ENCODE measurements at regions not wholly inside any gene's neighbourhood (a gene's known extent, or its start where the extent isn't known, plus 50 kb on each side); places are given as distances from the start of the nearest gene placed in this dataset.
A peak's percentile ranks its signal among the peaks of the same experiment; 100 is the strongest.

DNA sequence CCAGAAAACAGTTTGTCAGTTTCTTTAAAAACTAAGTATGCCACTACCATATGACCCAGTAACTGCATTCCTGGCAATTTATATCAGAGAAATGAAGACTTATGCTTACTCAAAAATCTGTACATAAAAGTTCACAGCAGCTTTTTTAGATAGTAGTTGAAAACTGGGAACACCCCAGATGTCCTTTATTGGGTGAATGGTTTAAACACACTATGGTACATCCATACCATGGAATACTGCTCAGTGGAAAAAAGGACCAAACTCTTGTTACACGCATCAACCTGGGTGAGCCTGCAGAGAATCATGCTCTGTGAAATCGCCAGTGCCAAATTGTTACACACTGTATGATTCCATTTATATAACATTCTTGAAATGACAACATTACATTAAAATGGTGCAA is 127.6 kb upstream of the RET start:
- no peaks in the 10 kb centered on the region for H3K4me1 ChIP-seq (ENCODE audit: insufficient read depth, low read length)
- no peaks in the 10 kb centered on the region for H4K20me1 ChIP-seq (ENCODE audit: insufficient read depth, low read length)
- no peaks in the 10 kb centered on the region for H3K79me2 ChIP-seq (ENCODE audit: insufficient read depth, low read length)
- H2AFZ ChIP-seq (ENCODE audit: low read length), result no peak overlapping the region
- no peak for TF ChIP-seq CTCF (IDR thresholded peaks at IDR 0.05; ENCODE audit: extremely low read depth, low read depth, low read length)
- H3K9me3 ChIP-seq (ENCODE audit: low read depth, low read length), result no peaks in the 10 kb centered on the region
- H3K36me3 ChIP-seq (ENCODE audit: insufficient read depth, low read length), result no peaks in the 10 kb centered on the region
- H3K27ac ChIP-seq (ENCODE audit: low read depth, low read length), result no peak overlapping the region
- no peak overlapping the region for H3K4me2 ChIP-seq (ENCODE audit: insufficient read depth, low read length)
- H3K4me3 ChIP-seq (ENCODE audit: insufficient read depth, low read length), result no peak overlapping the region
- DNase-seq (ENCODE audit: insufficient read length, low spot score, missing footprints), result peak; percentile 51
- H3K27me3 ChIP-seq (ENCODE audit: insufficient read depth, low read length), result peaks cover 18% of the 10 kb centered on the region

DNA sequence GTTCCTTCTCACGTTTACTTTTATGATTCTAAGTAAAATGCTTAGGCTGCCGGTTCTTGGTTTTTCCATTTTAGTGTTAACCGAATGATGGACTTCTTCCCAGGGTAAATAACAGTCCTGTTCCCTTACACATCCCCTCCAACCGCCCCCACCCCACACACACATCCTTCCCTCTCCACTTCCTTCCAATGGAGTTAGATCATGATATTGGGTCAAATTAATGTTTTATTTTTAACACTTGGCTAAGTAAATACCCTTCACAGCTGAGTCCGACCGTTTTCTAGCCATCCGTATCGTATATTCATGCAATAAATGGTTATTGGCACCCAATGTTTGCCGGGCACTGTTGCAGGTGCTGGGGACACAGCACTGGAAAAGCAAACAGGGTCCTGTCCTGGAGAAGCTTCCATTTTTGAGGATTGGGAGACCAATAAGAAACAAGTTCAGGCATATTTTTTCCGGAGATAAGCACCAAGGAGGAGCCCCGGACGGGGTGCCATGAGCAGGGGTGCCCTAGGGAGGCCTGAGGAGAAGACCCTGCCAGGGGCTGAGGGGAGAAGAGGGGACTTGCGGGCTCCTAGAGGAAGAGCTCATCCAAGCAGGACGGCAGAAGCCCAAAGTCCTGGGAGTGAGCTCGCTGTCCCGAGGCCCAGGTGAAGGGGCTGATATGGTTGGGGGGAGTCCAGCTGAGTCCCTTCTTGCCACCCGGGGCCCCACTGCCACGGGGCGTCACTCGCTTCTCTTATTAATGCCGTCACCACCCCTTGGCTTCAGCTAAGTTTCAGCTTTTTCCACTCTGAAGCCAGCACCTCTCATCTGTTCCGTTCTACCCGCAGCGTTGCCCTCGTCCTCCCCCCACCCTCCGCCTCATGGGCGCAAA is 126.0 kb upstream of the RET start:
- Histone ChIP-seq H3K4me3 (ENCODE audit: insufficient read depth, low read length) (no peak overlapping the region), H3K4me2 (ENCODE audit: insufficient read depth, low read length) (no peak overlapping the region), H3K9me3 (ENCODE audit: low read depth, low read length) (no peaks in the 10 kb centered on the region), H2AFZ (ENCODE audit: low read length) (no peak overlapping the region), H3K27ac (ENCODE audit: low read depth, low read length) (no peak overlapping the region), H3K36me3 (ENCODE audit: insufficient read depth, low read length) (no peaks in the 10 kb centered on the region), H3K4me1 (ENCODE audit: insufficient read depth, low read length) (no peaks in the 10 kb centered on the region), H3K79me2 (ENCODE audit: insufficient read depth, low read length) (no peaks in the 10 kb centered on the region), H4K20me1 (ENCODE audit: insufficient read depth, low read length) (no peaks in the 10 kb centered on the region), H3K27me3 (ENCODE audit: insufficient read depth, low read length) (peaks cover 18% of the 10 kb centered on the region)
- no peak for DNase-seq (ENCODE audit: insufficient read length, low spot score, missing footprints)
- no peak for TF ChIP-seq CTCF (IDR thresholded peaks at IDR 0.05; ENCODE audit: extremely low read depth, low read depth, low read length)

DNA sequence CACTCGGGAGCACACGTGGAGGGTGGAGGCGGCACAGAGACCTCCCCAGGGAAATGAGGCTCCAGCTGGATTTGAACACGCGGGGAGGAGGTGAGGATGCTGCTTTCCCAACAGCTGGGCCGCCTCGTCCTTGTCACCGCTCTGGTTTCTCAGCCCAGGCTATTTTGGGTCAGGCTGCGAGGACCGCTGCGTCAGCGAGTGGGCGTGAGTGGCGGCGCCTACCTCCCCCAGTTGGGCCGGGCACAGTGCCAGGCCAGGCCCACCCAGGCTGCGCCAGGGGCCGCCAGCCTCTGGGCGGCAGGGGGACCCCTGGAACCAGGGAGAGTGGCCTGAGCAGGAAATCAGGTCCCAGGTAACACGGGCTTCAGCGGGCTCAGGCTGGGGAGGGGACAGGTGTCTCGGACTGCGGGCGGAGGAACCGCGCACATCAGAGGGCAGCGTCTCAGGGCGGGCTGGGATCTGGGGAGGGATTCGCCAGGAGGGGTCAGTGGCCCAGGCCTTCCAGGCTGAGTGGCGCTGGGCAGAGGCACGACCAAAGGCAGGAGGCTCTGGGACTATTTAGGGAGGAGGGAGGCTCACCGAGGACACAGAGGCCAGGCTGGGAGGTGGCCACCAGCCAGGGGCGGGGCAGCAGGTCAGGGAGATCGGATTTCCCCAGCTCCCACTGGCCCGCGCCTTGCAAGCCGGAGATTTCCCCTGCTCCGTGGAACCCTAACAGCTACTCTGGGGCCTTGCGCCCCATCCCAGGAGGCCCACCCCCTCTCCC is 125.2 kb upstream of the RET start:
- no peaks in the 10 kb centered on the region for H4K20me1 ChIP-seq (ENCODE audit: insufficient read depth, low read length)
- H2AFZ ChIP-seq (ENCODE audit: low read length), result no peak overlapping the region
- H3K4me3 ChIP-seq (ENCODE audit: insufficient read depth, low read length), result no peak overlapping the region
- no peaks in the 10 kb centered on the region for H3K79me2 ChIP-seq (ENCODE audit: insufficient read depth, low read length)
- peak; percentile 47 for DNase-seq (ENCODE audit: insufficient read length, low spot score, missing footprints)
- no peaks in the 10 kb centered on the region for H3K4me1 ChIP-seq (ENCODE audit: insufficient read depth, low read length)
- H3K27me3 ChIP-seq (ENCODE audit: insufficient read depth, low read length), result peaks cover 18% of the 10 kb centered on the region
- TF ChIP-seq CTCF (IDR thresholded peaks at IDR 0.05; ENCODE audit: extremely low read depth, low read depth, low read length), result no peak
- no peaks in the 10 kb centered on the region for H3K9me3 ChIP-seq (ENCODE audit: low read depth, low read length)
- no peak overlapping the region for H3K4me2 ChIP-seq (ENCODE audit: insufficient read depth, low read length)
- no peak overlapping the region for H3K27ac ChIP-seq (ENCODE audit: low read depth, low read length)
- no peaks in the 10 kb centered on the region for H3K36me3 ChIP-seq (ENCODE audit: insufficient read depth, low read length)

DNA sequence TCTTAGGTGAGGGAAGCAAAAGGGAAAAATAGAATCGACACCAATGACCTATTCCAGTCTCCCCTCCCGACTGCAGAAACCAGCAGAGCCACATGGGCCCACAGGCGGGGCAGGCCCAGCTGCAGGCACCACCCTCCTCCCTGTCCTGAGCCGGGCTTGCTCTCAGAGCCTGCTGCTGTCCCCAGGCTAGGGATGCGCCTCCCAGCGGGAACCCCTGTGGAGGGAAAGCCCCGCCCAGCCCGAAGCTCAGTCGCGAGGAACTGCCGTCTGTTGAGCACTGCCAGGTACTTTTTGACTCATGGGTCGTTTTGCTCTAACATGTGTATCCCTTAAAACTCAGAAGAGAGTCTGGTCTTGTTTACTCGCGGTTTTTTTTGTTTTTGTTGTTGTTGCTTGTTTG is 124.5 kb upstream of the RET start:
- Histone ChIP-seq H3K27ac (ENCODE audit: low read depth, low read length) (no peak overlapping the region), H3K4me1 (ENCODE audit: insufficient read depth, low read length) (no peaks in the 10 kb centered on the region), H3K27me3 (ENCODE audit: insufficient read depth, low read length) (peaks cover 19% of the 10 kb centered on the region), H3K4me2 (ENCODE audit: insufficient read depth, low read length) (no peak overlapping the region), H3K9me3 (ENCODE audit: low read depth, low read length) (no peaks in the 10 kb centered on the region), H3K79me2 (ENCODE audit: insufficient read depth, low read length) (no peaks in the 10 kb centered on the region), H2AFZ (ENCODE audit: low read length) (no peak overlapping the region), H3K36me3 (ENCODE audit: insufficient read depth, low read length) (no peaks in the 10 kb centered on the region), H3K4me3 (ENCODE audit: insufficient read depth, low read length) (no peak overlapping the region), H4K20me1 (ENCODE audit: insufficient read depth, low read length) (no peaks in the 10 kb centered on the region)
- TF ChIP-seq CTCF (IDR thresholded peaks at IDR 0.05; ENCODE audit: extremely low read depth, low read depth, low read length), result no peak
- peak; percentile 60 for DNase-seq (ENCODE audit: insufficient read length, low spot score, missing footprints)
